ENCODE measurements at regions not wholly inside any gene's neighbourhood (a gene's known extent, or its start where the extent isn't known, plus 50 kb on each side); places are given as distances from the start of the nearest gene placed in this dataset.

- ChIA-PET CTCF (interaction anchor here (0.6 to 1.2 kb wide), 2 partner anchors 216 to 217 kb away, joined by 5 to 11 read pairs; no protein-coding TSS in a partner anchor), POLR2A (ENCODE audit: unreplicated experiment) (interaction anchor here (0.5 to 1.7 kb wide), 7 partner anchors 20 to 229 kb away, joined by 3 to 12 read pairs (median 4); no protein-coding TSS in a partner anchor)
- H3K4me2 ChIP-seq (ENCODE audit: low read length), result peak overlapping the region; percentile 42
- no peak for DNase-seq
- no peaks in the 10 kb centered on the region for H3K36me3 ChIP-seq (ENCODE audit: low read depth, low read length)
- H3K79me2 ChIP-seq (ENCODE audit: low read length), result 0 out of 2 replicates have a peak, but pooled peaks cover 4% of the 10 kb centered on the region
- no peaks in the 10 kb centered on the region for H3K27me3 ChIP-seq (ENCODE audit: low read length)
- intact Hi-C loops (cut with micrococcal nuclease), result loop anchor here (1.0 to 5.0 kb wide), 11 partner anchors 19 to 216 kb away; no protein-coding TSS in a partner anchor
- H3K27ac ChIP-seq (ENCODE audit: low read length), result peak overlapping the region; percentile 98
- H4K20me1 ChIP-seq (ENCODE audit: low read length), result no peaks in the 10 kb centered on the region
- H2AFZ ChIP-seq (ENCODE audit: low read length), result no peak overlapping the region
- ATAC-seq, result no peak
- H3F3A ChIP-seq (ENCODE audit: low read length, unreplicated experiment), result peaks cover 16% of the 10 kb centered on the region
- no TSS peak for BruUV-seq (replicated peaks)
- no peak for TF ChIP-seq EZH2 (IDR thresholded peaks at IDR 0.05; ENCODE audit: low read length, unreplicated experiment)
- TF ChIP-seq, protein P1, sequence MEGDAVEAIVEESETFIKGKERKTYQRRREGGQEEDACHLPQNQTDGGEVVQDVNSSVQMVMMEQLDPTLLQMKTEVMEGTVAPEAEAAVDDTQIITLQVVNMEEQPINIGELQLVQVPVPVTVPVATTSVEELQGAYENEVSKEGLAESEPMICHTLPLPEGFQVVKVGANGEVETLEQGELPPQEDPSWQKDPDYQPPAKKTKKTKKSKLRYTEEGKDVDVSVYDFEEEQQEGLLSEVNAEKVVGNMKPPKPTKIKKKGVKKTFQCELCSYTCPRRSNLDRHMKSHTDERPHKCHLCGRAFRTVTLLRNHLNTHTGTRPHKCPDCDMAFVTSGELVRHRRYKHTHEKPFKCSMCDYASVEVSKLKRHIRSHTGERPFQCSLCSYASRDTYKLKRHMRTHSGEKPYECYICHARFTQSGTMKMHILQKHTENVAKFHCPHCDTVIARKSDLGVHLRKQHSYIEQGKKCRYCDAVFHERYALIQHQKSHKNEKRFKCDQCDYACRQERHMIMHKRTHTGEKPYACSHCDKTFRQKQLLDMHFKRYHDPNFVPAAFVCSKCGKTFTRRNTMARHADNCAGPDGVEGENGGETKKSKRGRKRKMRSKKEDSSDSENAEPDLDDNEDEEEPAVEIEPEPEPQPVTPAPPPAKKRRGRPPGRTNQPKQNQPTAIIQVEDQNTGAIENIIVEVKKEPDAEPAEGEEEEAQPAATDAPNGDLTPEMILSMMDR (conservative IDR thresholded peaks at IDR 0.05; ENCODE audit: low read depth, low read length), result no peak
- no peak for TF ChIP-seq EZH2phosphoT487 (IDR thresholded peaks at IDR 0.05; ENCODE audit: borderline replicate concordance, low read length)
- H3K4me1 ChIP-seq (ENCODE audit: insufficient read depth, low read length), result peaks cover 50% of the 10 kb centered on the region
- peak overlapping the region; percentile 78 for H3K9ac ChIP-seq (ENCODE audit: low read length)
- no peaks in the 10 kb centered on the region for H3K9me3 ChIP-seq (ENCODE audit: low read length)
- no peak overlapping the region for H3K4me3 ChIP-seq (ENCODE audit: low read length)
- no peaks in the 10 kb centered on the region for H3K9me2 ChIP-seq (replicated peaks; ENCODE audit: low read length)
Measured at GRCh38 chr1:8097908-8098307, 71.8 kb upstream of the ERRFI1 start.

DNA sequence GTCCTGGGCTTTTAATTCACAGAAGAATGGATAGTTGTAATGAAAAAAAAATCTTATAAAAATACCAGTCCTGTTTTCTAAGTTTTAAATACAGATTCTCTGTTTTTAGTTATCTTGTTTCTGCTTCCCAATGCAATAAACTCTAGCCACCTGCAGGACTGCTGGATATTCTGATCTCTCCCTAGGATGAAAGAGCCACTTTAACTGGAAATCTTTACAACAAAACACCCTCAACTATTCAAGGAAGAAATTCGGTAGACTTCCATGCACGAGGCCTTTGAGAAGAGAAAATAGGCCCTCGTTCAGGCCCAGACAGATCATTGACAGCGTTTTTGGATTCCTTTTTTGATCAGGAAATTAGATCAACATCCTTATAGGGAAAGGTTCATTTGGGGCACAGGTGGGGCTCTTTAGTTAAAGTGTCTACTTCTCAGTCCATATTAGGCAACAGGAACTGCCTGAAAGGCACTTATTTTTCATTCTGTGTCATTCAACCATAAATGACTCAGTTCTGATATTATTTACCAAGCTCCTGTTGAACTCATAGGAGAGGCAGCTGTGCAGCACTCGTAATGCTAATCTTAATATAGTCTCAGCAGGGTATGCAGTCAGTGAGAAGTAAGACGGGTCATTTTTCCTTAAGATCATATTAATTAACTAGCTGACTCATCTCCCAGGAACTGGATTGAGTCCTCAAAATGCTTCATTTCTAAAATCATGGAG, 71.1 kb upstream of the ERRFI1 start:
- ATAC-seq (peak; percentile 84), DNase-seq (peak; percentile 98)
- Histone ChIP-seq H3K27ac (ENCODE audit: low read length) (peak overlapping the region; percentile 98), H3K9me3 (ENCODE audit: low read length) (no peaks in the 10 kb centered on the region), H3F3A (ENCODE audit: low read length, unreplicated experiment) (peaks cover 16% of the 10 kb centered on the region), H3K9me2 (replicated peaks; ENCODE audit: low read length) (no peaks in the 10 kb centered on the region), H4K20me1 (ENCODE audit: low read length) (no peaks in the 10 kb centered on the region), H3K27me3 (ENCODE audit: low read length) (no peaks in the 10 kb centered on the region), H2AFZ (ENCODE audit: low read length) (no peak overlapping the region), H3K79me2 (ENCODE audit: low read length) (0 out of 2 replicates have a peak, but pooled peaks cover 4% of the 10 kb centered on the region), H3K4me2 (ENCODE audit: low read length) (peak overlapping the region; percentile 76), H3K4me3 (ENCODE audit: low read length) (peak overlapping the region; percentile 27; the same call in 1 of the 2 replicates), H3K4me1 (ENCODE audit: insufficient read depth, low read length) (peaks cover 50% of the 10 kb centered on the region), H3K36me3 (ENCODE audit: low read depth, low read length) (no peaks in the 10 kb centered on the region), H3K9ac (ENCODE audit: low read length) (peak overlapping the region; percentile 92)
- BruUV-seq (replicated peaks), result TSS peak; percentile 67
- intact Hi-C loops (cut with micrococcal nuclease), result loop anchor here (1.0 to 5.0 kb wide), 11 partner anchors 18 to 217 kb away; no protein-coding TSS in a partner anchor
- CTCF ChIA-PET, result interaction anchor here (0.7 to 1.2 kb wide), 2 partner anchors 69 to 217 kb away, joined by 5 to 8 read pairs; no protein-coding TSS in a partner anchor
- TF ChIP-seq, protein P1 (conservative IDR thresholded peaks at IDR 0.05; ENCODE audit: low read depth, low read length), result no peak
- TF ChIP-seq EZH2phosphoT487 (IDR thresholded peaks at IDR 0.05; ENCODE audit: borderline replicate concordance, low read length) (no peak), EZH2 (IDR thresholded peaks at IDR 0.05; ENCODE audit: low read length, unreplicated experiment) (no peak)
- POLR2A ChIA-PET (ENCODE audit: unreplicated experiment), result interaction anchor here (0.5 to 1.7 kb wide), 10 partner anchors 19 to 229 kb away, joined by 3 to 12 read pairs (median 4); no protein-coding TSS in a partner anchor
